HG02678 (cell line): ENCODE measurements at regions not wholly inside any gene's neighbourhood (a gene's known extent, or its start where the extent isn't known, plus 50 kb on each side); places are given as distances from the start of the nearest gene placed in this dataset.
"Not testable (repeated sequence)": the region's sequence is repeated elsewhere in the genome, so short reads cannot be mapped to it uniquely, and the experiment has no call there.

Experiments used
- ATAC-seq: cut with Tn5 transposase; IDR thresholded peaks from one replicate; pipeline ENCODE4 v1.9.1; 2021; ENCODE audit warnings: mild to moderate bottlenecking, moderate library complexity; ENCODE audit not compliant: unreplicated experiment

DNA sequence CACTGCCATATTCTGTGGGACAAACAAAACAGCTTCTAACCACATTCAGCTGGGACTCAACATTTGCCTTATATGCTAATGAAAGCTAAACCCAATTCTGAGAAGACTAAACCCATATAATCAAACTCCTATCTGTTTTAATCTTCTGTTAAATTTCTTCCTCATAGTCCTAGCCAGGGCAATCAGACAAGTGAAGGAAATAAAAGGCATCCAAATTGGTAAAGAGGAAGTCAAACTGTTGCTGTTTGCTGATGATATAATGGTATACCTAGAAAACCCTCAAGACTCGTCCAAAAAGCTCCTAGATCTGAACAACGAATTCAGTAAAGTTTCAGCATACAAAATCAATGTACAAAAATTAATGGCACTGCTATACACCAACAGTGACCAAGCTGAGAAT is 157.1 kb downstream of the PHLDA1 start:
- ATAC-seq = no peak

DNA sequence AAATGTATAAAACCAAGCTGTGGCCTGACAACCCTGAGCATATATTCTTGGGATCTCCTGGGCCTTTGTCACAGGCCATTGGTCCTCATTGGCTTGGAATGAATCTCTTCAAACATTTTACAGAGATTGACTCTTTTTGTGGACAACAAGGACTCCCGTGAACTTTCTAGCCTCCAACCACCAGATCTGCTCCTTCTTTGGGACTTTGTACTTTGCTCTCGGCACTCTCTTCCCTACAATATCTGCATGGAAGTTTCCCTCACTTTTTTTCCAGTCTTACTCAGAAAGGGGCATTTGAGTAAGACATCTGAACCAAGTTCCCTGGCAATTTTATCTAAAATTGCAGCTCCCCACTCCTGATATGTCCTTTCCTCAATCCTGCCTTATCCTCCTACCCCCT is 158.8 kb downstream of the PHLDA1 start:
- ATAC-seq = no peak

GRCh38 chr12:75870878-75871277 is 160.7 kb downstream of the PHLDA1 start:
- ATAC-seq = no peak

GRCh38 chr12:75868501-75868900 is 163.1 kb downstream of the PHLDA1 start:
- no peak for ATAC-seq

GRCh38 chr12:75865315-75865714 is 166.3 kb downstream of the PHLDA1 start:
- no peak for ATAC-seq

DNA sequence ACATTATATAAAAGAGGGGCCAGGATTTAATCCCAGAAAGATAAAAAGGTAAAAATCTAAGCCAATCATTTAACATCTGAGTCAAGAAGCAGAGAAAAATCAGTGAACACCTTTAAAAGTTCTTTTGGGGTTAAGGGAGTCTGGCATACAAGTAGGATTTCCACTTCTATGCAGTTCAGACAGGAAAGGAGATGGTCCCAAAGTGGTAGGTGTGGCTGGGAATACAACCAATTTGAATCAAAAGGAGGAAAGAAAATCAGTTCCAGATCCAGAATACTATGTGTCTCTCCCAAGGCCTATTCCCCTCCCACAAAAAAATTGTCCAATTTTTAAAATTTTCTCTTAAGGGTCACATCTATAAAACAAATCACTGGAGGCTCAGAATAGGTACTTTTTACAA is 167.4 kb downstream of the PHLDA1 start:
- no peak for ATAC-seq

GRCh38 chr12:75863533-75863932 is 168.0 kb downstream of the PHLDA1 start:
- ATAC-seq = no peak

DNA sequence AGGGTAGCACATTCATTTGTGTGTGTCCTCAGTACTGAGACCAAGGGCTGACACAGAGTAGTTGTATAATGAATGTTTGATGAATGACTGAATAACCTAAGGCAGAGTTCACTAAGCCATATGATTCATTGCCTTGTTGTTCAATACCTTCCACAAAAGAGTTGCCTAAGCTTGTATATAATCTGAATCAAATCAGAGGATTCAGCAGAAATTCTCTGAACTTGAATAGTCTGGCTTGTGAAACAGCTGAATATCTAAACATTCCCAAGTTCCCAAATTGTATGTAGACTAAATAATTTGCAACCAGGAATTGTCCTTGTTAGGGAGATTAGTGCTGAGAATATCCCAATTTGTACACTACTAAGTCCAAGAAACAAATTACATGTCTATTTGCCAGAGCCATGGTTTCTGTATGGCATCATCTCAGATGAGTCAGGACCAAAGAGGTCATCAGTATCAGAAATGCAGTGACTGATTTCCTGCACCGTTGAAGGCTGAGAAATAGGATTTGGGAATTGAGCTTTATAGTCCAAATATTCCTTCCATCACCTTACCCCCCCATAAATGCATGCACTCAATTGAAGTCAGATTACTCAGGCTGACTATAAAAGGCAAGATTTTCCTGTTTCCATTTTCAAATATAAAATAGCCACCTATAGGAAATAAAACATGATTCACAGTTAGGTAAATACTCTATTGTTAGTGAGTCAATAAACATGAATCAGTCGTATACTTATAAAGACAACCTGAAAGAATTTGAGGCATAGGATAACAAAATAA is 168.7 kb downstream of the PHLDA1 start:
- ATAC-seq = no peak

- no peak for ATAC-seq
Measured at GRCh38 chr12:75859868-75860267, 171.7 kb downstream of the PHLDA1 start.

DNA sequence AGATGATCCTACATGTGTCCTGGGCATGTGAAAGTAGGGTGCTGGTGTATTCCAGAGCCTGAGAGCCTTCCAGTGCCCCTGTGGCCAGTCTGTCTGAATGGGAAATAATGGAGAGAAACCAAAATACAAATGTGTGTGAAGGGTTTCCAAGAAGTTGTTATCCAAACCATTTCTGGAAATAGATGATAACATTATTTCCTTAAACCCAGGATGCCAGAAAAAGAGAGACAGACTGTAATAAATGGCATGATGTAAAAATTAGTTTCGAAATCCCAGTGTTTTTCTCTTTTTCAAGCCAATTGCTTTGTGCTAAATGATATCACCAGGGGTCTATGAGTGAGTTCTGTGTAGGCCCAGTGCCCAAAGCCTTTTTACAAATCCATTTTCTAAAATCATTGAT is 175.3 kb downstream of the PHLDA1 start:
- no peak for ATAC-seq

GRCh38 chr12:75855360-75855759 is 176.2 kb downstream of the PHLDA1 start:
- no peak for ATAC-seq

DNA sequence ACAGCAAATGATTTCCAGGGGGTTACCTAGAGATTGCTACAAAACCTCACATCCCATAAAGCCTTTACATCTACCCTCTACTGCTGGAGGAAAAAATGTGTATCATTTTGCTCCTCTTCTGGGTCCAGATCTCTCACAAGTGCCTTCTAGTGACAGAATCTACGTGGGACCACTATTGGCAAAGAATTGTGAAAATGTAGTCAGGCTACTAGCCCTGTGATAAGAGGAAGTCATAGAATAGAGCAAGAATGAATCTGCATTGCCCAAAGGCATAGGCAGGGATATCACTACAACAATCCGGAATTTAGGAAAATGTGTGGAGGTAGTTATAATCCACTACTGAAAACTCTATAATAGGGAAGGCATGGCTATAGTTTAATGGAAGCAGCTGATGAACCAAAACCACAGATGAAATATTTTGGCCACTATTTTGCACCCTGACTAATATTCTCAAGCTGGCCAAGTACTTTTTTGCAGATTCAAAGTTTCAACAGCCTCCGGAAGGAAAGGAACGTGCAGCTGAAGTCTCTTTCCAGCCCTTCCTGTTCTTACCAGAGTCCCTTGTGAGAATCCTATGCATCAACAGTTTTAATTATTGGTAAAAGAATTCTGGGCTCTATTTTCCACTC is 176.8 kb downstream of the PHLDA1 start:
- ATAC-seq = no peak

DNA sequence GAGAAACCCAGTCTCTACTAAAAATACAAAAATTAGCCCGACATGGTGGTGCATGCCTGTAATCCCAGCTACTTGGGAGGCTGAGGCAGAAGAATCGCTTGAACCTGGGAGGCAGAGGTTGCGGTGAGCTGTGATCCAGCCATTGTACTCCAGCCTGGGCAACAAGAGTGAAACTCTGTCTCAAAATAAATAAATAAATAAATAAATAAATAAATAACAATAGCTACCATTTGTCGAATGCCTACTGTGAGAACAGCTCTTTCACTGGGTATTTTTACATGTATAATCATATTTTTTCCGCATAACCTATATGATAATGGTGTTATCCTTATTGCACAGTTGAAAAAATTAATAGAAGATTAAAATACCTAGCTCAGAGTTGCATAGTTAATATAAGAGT is 177.4 kb downstream of the PHLDA1 start:
- not testable (repeated sequence) for ATAC-seq

DNA sequence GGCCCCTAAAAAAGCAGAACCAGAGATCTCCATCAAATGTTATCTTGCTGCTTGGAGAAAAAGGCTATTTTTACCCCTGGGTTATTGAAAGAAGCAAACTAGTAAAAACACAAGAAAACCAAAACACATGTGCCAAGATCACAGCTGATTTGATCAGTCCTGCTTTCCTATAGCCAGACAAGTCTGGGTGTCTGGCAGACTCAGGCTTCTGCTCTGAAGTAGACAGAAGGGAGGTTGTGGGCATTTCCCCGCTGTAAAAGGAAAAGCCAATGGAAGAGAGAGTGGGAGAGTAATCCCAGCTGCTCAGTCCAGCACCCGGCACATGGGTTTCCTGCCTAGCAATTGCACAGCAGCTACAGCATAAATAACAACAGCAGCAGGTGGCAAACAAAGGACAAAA is 177.9 kb downstream of the PHLDA1 start:
- no peak for ATAC-seq

DNA sequence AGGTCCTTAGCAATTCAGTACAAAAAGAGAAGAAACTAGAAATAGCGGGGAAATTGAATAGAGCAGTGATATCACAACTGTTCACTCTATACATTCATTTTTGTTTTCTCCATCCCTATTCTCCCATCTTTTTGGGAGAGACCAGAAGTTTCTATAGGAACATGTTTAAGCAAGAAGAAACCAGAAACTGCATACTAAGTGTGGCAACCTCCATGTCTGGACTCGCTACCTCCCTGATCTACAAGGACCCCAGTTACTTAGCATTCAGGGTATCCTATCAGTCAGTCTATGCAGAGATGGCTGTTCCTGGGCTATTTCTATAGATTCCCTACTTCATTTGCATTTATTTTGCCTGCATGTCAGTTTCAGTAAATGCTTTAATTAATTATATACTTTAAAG is 178.6 kb downstream of the PHLDA1 start:
- ATAC-seq = no peak

GRCh38 chr12:75852143-75852542 is 179.4 kb downstream of the PHLDA1 start:
- ATAC-seq = no peak

- ATAC-seq = no peak
Measured at GRCh38 chr12:75850721-75851462, 180.7 kb downstream of the PHLDA1 start.

GRCh38 chr12:75848961-75849360 is 182.6 kb downstream of the PHLDA1 start:
- ATAC-seq = no peak

- no peak for ATAC-seq
Measured at GRCh38 chr12:75848431-75848925, 183.1 kb downstream of the PHLDA1 start.

DNA sequence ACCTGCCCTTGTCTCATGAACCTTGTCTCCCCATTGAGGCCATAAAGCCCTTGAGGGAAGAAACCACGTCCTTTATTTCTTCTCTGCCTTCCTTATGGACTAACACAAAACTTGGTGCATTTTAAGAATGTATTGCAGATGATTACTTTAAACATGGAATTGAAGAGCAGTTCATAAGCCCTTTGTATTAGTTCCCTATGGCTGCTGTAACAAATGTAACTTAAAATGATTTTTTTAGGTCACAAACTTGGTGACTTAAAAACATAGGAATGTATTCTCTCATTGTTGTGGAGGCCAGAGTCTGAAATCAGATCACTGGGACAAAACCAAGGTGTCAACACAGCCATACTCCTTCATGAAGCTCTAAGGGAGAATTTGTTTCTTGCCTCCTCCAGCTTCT is 185.5 kb downstream of the PHLDA1 start:
- ATAC-seq = no peak

- ATAC-seq = no peak
Measured at GRCh38 chr12:75844985-75845384, 186.6 kb downstream of the PHLDA1 start.
